GM21619 (cell line): ENCODE measurements at regions not wholly inside any gene's neighbourhood (a gene's known extent, or its start where the extent isn't known, plus 50 kb on each side); places are given as distances from the start of the nearest gene placed in this dataset.

Source experiments
- ATAC-seq: cut with Tn5 transposase; IDR thresholded peaks from one replicate; pipeline ENCODE4 v1.9.1; 2021; ENCODE audit not compliant: unreplicated experiment

- ATAC-seq: no peak
These were observed 258.8 kb upstream of the SPRY2 start for GRCh38 chr13:80599765-80600164.

GRCh38 chr13:80598189-80598588, 257.3 kb upstream of the SPRY2 start:
- no peak for ATAC-seq

GRCh38 chr13:80591976-80592740, 251.2 kb upstream of the SPRY2 start:
- ATAC-seq: no peak

- no peak for ATAC-seq
These were observed 249.6 kb upstream of the SPRY2 start for GRCh38 chr13:80590551-80590950.

- ATAC-seq: no peak
These were observed 245.4 kb upstream of the SPRY2 start for GRCh38 chr13:80586356-80586755.

- ATAC-seq: no peak
These were observed 244.6 kb upstream of the SPRY2 start for GRCh38 chr13:80585531-80585930.

- no peak for ATAC-seq
These were observed 243.9 kb upstream of the SPRY2 start for GRCh38 chr13:80584785-80585184.

GRCh38 chr13:80584306-80584705, 243.4 kb upstream of the SPRY2 start:
- ATAC-seq: no peak

GRCh38 chr13:80577926-80578670, 237.2 kb upstream of the SPRY2 start:
- ATAC-seq: no peak

GRCh38 chr13:80577285-80577684, 236.4 kb upstream of the SPRY2 start:
- no peak for ATAC-seq

GRCh38 chr13:80574113-80574850, 233.4 kb upstream of the SPRY2 start:
- ATAC-seq: no peak

- ATAC-seq: no peak
These were observed 232.0 kb upstream of the SPRY2 start for GRCh38 chr13:80572923-80573316.

GRCh38 chr13:80572308-80572922, 231.5 kb upstream of the SPRY2 start:
- no peak for ATAC-seq

GRCh38 chr13:80571346-80572307, 230.7 kb upstream of the SPRY2 start:
- ATAC-seq: no peak

GRCh38 chr13:80563439-80563838, 222.5 kb upstream of the SPRY2 start:
- no peak for ATAC-seq

GRCh38 chr13:80562433-80563156, 221.7 kb upstream of the SPRY2 start:
- no peak for ATAC-seq

- no peak for ATAC-seq
These were observed 219.7 kb upstream of the SPRY2 start for GRCh38 chr13:80560609-80561008.

GRCh38 chr13:80559944-80560343, 219.0 kb upstream of the SPRY2 start:
- ATAC-seq: no peak

- no peak for ATAC-seq
These were observed 217.1 kb upstream of the SPRY2 start for GRCh38 chr13:80558074-80558473.
